ENCODE measurements at regions not wholly inside any gene's neighbourhood (a gene's known extent, or its start where the extent isn't known, plus 50 kb on each side); places are given as distances from the start of the nearest gene placed in this dataset.
A peak's percentile ranks its signal among the peaks of the same experiment; 100 is the strongest.
"Not testable (repeated sequence)": the region's sequence is repeated elsewhere in the genome, so short reads cannot be mapped to it uniquely, and the experiment has no call there.

DNA sequence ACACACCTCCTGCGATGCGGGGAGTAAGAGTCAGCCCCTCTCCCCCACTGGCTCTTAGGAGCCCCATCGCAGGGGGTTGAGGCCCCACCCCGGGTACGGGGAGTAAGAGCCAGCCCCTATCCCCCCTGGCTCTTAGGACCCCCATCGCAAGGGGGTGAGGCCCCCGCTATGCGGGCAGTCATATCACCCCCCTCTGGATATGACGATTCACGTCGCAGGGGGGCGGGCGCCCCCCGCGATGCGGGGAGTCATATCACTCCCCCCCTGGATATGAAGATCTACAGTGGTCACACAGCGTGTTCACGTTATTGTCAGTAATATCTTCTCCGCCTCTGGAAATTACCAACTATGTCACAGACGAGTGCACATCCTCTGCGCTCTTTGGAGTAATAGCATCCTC lies 61.1 kb downstream of the DEFB131A start:
- not testable (repeated sequence) for DNase-seq (ENCODE audit: low read depth in 4 of 4, low spot score in 1 of 4)

DNA sequence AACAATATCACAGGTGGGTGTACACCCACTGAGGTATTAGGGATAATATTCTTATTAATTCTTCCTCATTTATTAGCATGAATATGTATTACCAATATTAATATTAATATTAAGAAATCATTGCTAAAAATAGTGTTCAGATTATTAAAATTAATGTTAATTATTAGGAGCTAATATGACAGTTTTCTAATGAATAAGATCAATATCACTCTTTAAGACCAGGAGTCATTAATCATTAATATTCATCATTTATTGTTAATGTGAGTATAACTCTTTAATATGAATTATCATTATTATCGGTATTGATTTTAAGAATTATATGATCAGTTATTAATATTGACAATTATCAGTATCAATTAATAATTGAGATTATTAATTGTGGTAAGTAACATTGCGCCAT lies 62.5 kb downstream of the DEFB131A start:
- not testable (repeated sequence) for DNase-seq (ENCODE audit: low read depth in 4 of 4, low spot score in 1 of 4)

DNA sequence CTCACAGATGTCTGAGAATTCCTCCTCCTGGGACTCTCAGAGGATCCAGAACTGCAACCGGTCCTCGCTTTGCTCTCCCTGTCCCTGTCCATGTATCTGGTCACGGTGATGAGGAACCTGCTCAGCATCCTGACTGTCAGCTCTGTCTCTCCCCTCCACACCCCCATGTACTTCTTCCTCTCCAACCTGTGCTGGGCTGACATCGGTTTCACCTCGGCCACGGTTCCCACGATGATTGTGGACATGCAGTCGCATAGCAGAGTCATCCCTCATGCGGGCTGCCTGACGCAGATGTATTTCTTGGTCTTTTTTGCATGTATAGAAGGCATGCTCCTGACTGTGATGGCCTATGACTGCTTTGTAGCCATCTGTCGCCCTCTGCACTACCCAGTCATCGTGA lies 68.7 kb downstream of the DEFB131A start:
- not testable (repeated sequence) for DNase-seq (ENCODE audit: low read depth in 4 of 4, low spot score in 1 of 4)

DNA sequence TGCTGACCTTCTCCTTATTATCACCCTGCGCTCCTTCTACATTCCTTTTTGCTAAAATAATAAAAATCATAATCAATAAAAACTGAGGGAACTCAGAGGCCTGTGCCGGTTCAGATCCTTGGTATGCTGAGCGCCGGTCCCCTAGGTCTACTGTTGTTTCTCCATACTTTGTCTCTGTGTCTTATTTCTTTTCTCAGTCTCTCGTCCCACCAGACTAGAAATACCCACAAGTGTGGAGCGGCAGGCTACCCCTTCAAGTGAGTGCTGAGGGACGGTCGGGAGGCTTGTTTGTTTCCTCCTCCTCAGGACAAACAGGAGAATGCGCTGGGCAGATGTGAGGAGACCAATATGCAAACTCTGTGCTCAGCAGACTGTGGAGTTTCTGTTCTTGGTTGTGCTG lies 75.4 kb downstream of the DEFB131A start:
- not testable (repeated sequence) for DNase-seq (ENCODE audit: low read depth in 4 of 4, low spot score in 1 of 4)

DNA sequence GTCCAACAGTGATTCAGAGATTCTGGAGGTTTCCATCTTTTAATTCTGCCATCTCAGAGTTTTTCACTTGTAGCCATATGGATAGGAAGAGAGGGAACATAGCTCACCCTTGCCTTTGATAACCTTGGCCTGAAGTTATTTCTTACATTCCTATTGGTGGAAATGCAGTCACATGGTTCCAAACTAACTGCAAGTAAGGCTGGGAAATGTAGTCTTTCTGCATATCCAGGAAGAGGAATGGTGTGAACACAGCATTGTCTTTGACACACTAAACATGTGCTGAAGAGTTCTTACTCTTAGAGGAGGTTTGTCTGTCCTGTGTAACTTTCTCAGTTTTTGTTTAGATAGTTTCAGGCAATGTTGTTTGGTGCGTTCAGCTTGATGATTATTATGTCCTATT lies 78.7 kb downstream of the DEFB131A start:
- DNase-seq (ENCODE audit: low read depth in 4 of 4, low spot score in 1 of 4) = not testable (repeated sequence)

DNA sequence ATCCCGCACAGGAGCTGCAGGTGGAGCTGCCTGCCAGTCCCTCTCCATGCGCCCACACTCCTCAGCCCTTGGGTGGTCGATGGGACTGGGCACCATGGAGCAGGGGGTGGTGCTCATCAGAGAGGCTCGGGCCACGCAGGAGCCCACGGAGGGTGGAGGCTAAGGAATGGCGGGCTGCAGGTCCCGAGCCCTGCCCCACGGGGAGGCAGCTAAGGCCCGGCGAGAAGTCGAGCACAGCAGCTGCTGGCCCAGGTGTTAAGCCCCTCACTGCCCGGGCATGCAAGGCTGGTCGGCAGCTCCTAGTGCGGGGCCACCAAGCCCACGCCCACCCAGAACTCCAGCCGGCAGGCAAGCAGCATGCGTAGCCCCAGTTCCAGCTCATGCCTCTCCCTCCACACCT lies 80.2 kb downstream of the DEFB131A start:
- not testable (repeated sequence) for DNase-seq (ENCODE audit: low read depth in 4 of 4, low spot score in 1 of 4)

DNA sequence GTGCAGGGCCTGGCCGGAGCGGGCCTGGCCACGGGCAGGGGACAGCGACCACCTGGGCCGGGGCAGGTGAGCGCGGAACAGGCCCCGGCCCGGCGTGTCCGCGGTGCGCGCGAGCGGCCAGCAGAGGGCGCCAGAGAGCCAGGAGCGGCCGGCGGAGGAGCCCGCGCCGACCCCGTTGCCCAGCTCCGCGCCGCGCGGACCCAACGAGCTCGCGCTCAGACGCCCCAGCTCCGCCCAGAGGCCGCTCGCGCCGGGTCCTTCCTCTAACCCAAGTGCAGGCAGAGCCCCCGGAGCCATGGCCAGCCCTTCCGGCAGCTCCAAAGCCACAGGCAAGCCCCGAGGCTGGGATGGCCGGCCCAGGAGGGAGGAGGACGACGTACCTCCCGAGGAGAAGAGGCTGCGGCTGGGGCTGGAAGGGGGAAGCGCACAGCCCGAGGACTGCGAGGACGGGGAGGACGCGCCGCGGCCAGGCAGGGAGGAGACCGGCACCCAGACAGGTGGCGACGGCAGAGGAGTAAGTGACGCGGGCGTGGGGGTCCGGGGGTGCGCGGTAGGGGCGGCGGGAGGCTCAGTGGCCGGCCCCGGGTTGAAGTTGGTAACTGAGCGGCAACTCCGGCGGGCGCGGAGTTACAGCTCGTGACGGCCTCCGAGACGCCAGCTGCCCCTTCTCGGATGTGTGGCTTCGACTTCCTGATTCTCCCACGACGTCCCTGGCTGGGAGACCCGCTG lies 88.1 kb downstream of the DEFB131A start:
- DNase-seq (ENCODE audit: low read depth in 4 of 4, low spot score in 1 of 4) = peak; percentile 45 to 68 (median 52)

DNA sequence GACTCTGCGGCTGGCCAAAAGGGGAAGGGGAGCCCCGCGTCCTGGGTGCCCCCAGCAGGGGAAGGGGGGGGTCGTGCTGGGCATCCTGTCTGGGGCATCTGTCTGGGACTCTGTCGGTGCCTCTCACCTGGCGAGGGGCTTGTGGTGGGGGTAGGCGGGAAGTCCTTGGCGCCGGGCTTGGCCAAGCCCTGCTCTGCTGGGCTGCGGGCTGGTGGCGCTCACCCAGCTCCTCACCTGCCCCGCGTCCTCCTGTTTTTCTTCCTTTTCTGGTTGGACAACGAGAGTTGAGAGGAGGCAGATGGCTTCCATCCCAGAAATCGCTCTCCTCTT lies 88.6 kb downstream of the DEFB131A start:
- DNase-seq (ENCODE audit: low read depth in 4 of 4, low spot score in 1 of 4) = not testable (repeated sequence)

DNA sequence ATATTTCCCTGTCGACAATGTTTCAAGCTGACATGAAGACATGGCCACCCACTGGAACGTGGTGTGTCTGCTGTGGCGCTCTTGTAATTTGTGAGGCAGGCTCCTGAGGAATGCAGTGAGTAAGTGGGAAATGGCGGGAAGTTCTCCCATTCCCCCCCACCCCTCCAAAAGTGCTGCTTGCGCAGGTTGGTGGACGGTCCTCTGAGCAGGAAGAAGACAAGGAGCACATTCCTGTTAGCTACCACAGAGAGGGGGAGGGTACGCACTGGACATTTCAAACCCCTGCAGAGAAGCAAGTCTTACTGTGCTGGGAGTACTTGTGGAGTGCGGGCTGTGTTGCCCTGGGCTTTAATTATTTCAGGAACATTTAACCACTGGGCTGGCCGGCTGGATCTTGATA lies 92.9 kb downstream of the DEFB131A start:
- not testable (repeated sequence) for DNase-seq (ENCODE audit: low read depth in 4 of 4, low spot score in 1 of 4)

DNA sequence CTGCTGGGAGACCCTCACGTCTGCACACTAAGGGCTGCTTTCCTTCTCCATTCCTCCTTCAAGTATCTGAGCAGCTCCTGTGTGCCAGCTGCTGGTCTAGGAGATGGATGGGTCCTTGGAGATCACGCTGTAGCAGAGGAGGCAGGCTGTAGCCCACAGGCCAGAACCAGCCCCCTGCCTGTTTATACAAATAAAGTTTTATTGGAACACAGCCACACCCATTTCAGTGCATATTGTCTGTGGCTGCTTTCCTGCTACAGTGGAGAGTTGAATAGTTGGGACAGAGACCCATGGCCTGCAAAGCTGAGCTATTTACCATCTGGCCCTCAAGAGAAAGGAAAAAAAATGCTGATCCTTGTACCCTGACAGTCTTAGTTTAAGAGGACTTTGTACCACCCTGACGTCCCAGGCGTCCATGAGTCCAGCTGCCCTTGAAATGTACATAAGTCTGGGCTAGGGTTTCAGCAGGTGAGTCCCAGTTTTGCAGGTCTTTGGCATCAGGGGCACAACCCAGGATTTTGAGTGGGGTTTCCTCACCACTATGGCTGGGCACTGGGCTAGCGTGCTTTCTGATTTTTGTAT lies 95.8 kb downstream of the DEFB131A start:
- not testable (repeated sequence) for DNase-seq (ENCODE audit: low read depth in 4 of 4, low spot score in 1 of 4)

DNA sequence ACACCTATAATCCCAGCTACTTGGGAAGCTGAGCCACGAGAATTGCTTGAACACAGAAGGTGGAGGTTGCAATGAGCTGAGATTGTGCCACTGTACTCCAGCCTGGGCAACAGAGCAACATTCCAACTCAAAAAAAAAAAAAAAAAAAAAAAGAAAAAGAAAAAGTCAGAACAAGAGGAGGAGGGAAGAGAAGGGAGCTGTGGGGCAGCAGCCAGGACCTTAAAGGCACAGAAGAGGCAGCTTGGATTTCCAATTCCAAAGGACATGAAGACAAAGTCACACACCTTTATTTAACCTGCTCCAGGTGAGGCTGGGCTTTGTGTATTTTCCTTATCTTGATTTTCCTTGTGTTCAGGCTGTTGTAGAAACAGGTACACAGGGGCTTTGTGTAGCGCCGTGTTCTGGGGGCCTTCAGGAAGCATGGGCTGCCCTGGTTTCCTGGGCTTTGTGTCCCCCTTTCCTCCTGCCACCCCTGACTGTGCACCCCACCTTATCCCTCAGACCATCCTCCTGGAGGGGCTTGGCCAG lies 97.2 kb downstream of the DEFB131A start:
- DNase-seq (ENCODE audit: low read depth in 4 of 4, low spot score in 1 of 4) = not testable (repeated sequence)

DNA sequence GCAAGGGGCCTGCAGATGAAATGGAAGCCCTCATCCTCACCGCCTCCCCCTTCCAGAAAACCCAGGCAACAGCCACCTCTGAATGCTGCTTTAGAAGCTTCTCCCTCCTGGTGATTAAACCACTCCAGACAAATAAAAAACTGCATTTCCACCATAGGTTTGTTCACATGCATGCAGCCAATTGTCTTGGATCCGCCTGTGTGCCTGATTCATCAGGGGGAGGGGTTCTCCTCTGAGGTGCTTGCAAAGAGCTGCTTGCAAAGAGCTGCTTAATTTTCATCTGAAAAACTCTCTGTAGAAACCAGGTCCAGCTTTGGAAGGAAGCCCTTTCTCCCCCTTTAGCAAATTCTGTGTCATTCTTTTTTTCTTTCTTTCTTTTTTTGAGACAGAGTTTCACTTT lies 100.6 kb downstream of the DEFB131A start:
- not testable (repeated sequence) for DNase-seq (ENCODE audit: low read depth in 4 of 4, low spot score in 1 of 4)

DNA sequence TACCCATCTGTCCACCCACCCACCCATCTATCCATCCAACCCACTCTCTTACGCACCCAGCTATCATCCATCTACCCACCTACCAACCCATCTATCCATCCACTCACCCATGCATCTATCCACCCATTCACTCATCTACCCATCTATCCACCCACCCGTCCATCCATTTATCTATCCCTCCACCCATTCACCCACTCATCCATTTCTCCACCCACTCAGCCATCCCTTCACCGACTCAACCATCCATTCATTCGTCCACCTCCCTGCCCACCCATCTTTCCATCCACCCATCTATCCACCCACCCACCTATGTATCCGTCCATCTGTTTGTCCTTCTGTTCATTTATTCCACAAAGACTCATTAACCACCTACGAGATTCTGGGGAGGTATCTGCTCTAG lies 103.3 kb downstream of the DEFB131A start:
- DNase-seq (ENCODE audit: low read depth in 4 of 4, low spot score in 1 of 4) = not testable (repeated sequence)

DNA sequence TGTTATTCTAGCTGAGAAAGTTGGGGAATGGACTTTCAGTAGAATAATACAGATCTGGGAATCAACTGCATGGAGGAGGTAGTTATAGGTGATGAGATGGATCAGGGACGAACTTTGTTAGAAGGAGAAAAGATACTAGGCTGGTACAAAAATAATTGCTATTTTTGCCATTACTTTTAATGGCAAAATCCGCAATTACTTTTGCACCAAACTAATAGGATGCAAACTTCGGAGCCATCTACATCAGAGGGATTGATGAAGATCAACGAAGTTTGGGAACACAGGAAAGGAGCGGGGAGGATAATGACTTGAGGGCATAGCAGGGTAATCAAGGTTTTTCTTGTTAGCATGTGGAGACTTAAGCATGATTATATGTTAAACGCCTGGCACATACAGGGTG lies 111.9 kb downstream of the DEFB131A start:
- DNase-seq (ENCODE audit: low read depth in 4 of 4, low spot score in 1 of 4) = not testable (repeated sequence)

DNA sequence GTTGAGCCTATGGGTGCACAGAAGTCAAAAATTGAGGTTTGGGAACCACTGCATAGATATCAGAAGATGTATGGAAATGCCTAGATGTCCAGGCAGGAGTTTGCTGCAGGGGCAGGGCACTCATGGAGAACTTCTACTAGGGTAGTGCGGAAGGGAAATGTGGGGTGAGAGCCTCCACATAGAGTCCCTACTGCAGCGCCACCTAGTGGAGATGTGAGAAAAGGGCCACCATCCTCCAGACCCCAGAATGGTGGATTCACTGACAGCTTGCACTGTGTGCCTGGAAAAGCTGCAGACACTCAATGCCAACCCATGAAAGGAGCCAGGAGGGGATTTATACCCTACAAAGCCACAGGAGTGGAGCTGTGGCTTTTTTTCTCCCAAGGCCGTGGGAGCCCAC lies 133.7 kb downstream of the DEFB131A start:
- DNase-seq (ENCODE audit: low read depth in 4 of 4, low spot score in 1 of 4) = not testable (repeated sequence)

DNA sequence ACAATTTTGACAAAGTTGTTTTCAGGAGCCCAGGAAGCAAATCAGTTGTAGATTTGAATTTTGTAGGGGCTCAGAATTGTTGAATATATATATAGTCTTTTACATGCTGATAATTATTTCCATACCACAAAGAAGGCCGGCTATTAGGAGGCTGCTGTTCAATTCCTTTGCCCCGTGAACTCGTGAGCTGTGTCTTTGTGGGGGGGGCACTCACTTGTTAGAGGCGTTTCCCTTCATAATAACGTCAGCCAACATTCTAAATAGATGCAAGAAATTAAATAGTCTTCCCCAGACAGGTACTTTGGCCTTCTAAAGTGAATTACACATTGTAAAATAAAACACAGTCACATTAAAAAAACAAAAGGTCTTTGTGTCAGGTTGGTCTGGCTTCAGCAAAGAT lies 138.7 kb downstream of the DEFB131A start:
- not testable (repeated sequence) for DNase-seq (ENCODE audit: low read depth in 4 of 4, low spot score in 1 of 4)

DNA sequence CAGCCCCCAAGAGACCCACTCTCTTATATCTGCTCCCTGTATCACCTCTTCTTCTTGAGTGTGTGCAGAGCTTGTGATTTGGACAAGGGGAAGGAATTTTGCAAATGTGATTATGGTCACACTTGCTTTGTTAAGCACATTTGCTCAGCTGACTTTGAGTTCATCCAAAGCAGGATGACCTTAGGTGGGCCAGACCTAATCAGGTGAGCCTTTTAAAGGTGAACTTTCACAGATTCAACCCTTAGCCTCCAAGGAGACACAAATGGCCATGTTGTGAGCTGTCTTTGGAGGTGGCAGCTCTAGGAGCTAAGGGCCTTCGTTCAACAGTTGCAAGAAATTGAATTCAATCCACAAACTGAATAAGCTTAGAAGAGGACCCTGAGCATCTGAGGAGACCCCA lies 147.8 kb downstream of the DEFB131A start:
- no peak for DNase-seq (ENCODE audit: low read depth in 4 of 4, low spot score in 1 of 4)

DNA sequence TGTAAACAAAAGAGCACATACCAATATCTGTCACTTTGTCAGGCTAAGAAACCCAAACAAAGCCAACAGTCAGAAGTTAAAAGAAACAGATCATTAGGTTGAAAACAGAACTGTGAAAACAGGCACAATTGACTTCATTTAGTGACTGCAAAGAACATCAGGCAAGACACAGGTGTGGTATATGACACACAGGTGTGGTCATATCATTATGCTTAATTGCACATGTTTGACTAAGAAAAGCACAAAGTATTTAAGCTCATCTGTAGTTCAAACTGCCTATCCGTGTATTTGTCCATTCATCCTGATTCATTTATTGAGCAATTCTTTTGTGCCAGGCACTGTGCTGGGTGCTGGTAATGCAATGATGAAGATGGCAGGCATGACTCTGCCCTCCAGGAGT lies 150.7 kb downstream of the DEFB131A start:
- no peak for DNase-seq (ENCODE audit: low read depth in 4 of 4, low spot score in 1 of 4)

DNA sequence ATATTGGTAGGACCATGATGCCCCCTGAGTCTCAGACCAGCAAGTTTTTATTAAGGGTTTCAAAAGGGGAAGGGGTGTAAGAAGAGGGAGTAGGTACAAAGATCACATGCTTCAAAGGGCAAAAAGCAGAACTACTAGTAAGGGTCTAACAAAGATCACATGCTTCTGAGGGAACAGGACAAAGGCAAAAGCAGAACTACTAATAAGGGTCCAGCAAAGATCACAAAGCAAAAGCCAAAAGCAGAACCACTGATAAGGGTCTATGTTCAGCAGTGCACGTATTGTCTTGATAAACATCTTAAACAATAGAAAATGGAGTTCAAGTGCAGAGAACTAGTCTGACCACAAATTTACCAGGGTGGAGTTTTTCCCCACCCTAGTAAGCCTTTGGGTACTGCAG lies 151.3 kb downstream of the DEFB131A start:
- DNase-seq (ENCODE audit: low read depth in 4 of 4, low spot score in 1 of 4) = not testable (repeated sequence)

DNA sequence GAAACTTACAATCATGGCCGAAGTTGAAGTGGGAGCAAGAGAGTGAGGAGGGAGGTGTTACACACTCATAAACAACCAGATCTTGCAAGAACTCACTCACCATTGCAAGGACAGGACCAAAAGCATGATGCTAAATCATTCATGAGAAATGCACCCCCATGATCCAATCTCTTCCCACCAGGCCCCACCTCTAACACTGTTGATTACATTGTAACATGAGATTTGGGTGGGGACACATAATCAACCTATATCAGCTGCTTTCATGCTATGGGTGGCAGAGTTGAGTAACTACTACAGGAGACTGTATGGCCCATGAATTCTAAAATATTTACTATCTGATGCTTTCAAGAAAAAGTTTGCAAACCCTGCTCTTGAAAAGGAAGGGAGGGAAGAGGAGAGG lies 155.1 kb downstream of the DEFB131A start:
- no peak for DNase-seq (ENCODE audit: low read depth in 4 of 4, low spot score in 1 of 4)

DNA sequence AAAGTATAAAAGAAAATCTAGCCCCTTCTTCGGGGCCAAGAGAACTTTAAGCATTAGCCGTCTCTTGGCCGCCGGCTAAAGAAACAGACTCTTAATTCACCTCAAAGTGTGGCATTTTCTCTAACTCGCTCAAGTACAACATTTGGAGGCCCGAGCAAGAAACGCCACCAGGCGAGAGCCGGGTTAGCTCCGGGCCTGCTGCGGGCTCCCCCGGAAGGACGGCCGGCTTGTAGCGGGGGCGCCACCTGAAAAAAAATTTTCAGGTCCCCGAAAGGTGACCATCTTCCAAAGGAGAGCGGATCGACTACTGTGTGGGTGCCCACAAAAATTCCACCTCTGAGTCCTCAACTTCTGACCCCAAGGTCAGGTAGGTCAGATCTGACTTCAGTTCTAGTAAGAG lies 156.0 kb downstream of the DEFB131A start:
- DNase-seq (ENCODE audit: low read depth in 4 of 4, low spot score in 1 of 4) = no peak

DNA sequence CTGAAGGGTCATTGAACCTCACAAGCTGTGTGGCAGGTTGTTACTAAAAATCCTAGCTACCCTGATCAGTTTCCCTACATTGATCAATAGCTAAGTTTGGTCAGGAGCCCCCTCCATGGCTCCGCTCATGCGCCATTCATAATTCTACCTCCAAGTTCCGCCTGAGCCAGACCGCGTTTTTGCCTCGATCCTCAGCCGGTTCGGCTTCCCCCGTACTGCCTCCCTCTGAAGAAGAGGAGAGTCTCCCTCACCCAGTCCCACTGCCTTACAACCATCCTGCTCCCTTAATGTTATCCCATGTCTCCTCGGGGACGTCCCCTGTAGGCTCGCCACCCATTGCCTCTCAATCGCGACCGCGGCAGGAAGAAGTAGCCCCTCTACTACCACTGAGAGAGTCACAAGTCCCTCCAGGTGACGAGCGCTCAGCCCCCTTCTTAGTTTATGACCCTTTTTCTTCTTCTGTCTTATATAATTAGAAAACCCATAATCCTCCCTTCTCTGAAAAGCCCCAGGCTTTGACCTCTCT lies 158.2 kb downstream of the DEFB131A start:
- no peak for DNase-seq (ENCODE audit: low read depth in 4 of 4, low spot score in 1 of 4)
